ENCODE measurements at regions not wholly inside any gene's neighbourhood (a gene's known extent, or its start where the extent isn't known, plus 50 kb on each side); places are given as distances from the start of the nearest gene placed in this dataset.
A peak's percentile ranks its signal among the peaks of the same experiment; 100 is the strongest.

- no peak for DNase-seq (ENCODE audit: extremely low spot score, unreplicated experiment)
- Mint-ChIP-seq H3K9me3 (no peaks in the 10 kb centered on the region), H3K36me3 (no peaks in the 10 kb centered on the region), H3K4me3 (no peak overlapping the region), H3K27me3 (no peaks in the 10 kb centered on the region), H3K4me1 (ENCODE audit: unreplicated experiment) (no peaks in the 10 kb centered on the region), H3K27ac (no peak overlapping the region)
- no peak for TF ChIP-seq CTCF (conservative IDR thresholded peaks at IDR 0.05)
Observed at GRCh38 chr21:22416555-22416954, 1418.3 kb downstream of the NCAM2 start.

GRCh38 chr21:22421416-22422180 is 1423.4 kb downstream of the NCAM2 start:
- Mint-ChIP-seq H3K4me1 (ENCODE audit: unreplicated experiment) (no peaks in the 10 kb centered on the region), H3K27me3 (no peaks in the 10 kb centered on the region), H3K36me3 (no peaks in the 10 kb centered on the region), H3K9me3 (no peaks in the 10 kb centered on the region), H3K27ac (no peak overlapping the region), H3K4me3 (no peak overlapping the region)
- no peak for DNase-seq (ENCODE audit: extremely low spot score, unreplicated experiment)
- TF ChIP-seq CTCF (conservative IDR thresholded peaks at IDR 0.05) = no peak

GRCh38 chr21:22438428-22439086 is 1440.3 kb downstream of the NCAM2 start:
- Mint-ChIP-seq H3K27me3 (no peaks in the 10 kb centered on the region), H3K4me3 (no peak overlapping the region), H3K27ac (no peak overlapping the region), H3K36me3 (no peaks in the 10 kb centered on the region), H3K9me3 (no peaks in the 10 kb centered on the region), H3K4me1 (ENCODE audit: unreplicated experiment) (no peaks in the 10 kb centered on the region)
- no peak for DNase-seq (ENCODE audit: extremely low spot score, unreplicated experiment)
- peak; percentile 29 for TF ChIP-seq CTCF (conservative IDR thresholded peaks at IDR 0.05)

GRCh38 chr21:22444990-22445389 is 1446.8 kb downstream of the NCAM2 start:
- H3K27ac Mint-ChIP-seq = no peak overlapping the region
- DNase-seq (ENCODE audit: extremely low spot score, unreplicated experiment) = no peak
- H3K9me3 Mint-ChIP-seq = no peaks in the 10 kb centered on the region
- no peaks in the 10 kb centered on the region for H3K4me1 Mint-ChIP-seq (ENCODE audit: unreplicated experiment)
- TF ChIP-seq CTCF (conservative IDR thresholded peaks at IDR 0.05) = no peak
- H3K4me3 Mint-ChIP-seq = no peak overlapping the region
- H3K27me3 Mint-ChIP-seq = no peaks in the 10 kb centered on the region
- no peaks in the 10 kb centered on the region for H3K36me3 Mint-ChIP-seq

- no peak overlapping the region for H3K27ac Mint-ChIP-seq
- H3K36me3 Mint-ChIP-seq = no peaks in the 10 kb centered on the region
- H3K4me1 Mint-ChIP-seq (ENCODE audit: unreplicated experiment) = no peaks in the 10 kb centered on the region
Observed at GRCh38 chr21:22450507-22450906, 1452.3 kb downstream of the NCAM2 start.

More at GRCh38 chr21:22450507-22450906, 1452.3 kb downstream of the NCAM2 start:
- no peaks in the 10 kb centered on the region for H3K9me3 Mint-ChIP-seq
- TF ChIP-seq CTCF (conservative IDR thresholded peaks at IDR 0.05) = no peak
- no peak overlapping the region for H3K4me3 Mint-ChIP-seq
- H3K27me3 Mint-ChIP-seq = no peaks in the 10 kb centered on the region
- DNase-seq (ENCODE audit: extremely low spot score, unreplicated experiment) = no peak

Data from type B pancreatic cell (in vitro differentiated cells).